Adipocyte (in vitro differentiated cells): ENCODE measurements at regions not wholly inside any gene's neighbourhood (a gene's known extent, or its start where the extent isn't known, plus 50 kb on each side); places are given as distances from the start of the nearest gene placed in this dataset.
"Not testable (repeated sequence)": the region's sequence is repeated elsewhere in the genome, so short reads cannot be mapped to it uniquely, and the experiment has no call there.

Experiments
- DNase-seq: peaks from one replicate; pipeline ENCODE4 v3.0.0-alpha.2; 2015; ENCODE audit warnings: low read depth
- H3K27me3 ChIP-seq: replicated peaks from 2 replicates; pipeline ENCODE4 v1.7.0; 2013; ENCODE audit warnings: mild to moderate bottlenecking, low read length, moderate library complexity; ENCODE audit not compliant: control insufficient read depth, insufficient read depth
- H3K36me3 ChIP-seq: 2 replicates; pipeline ENCODE4 v1.7.0; 2013; ENCODE audit warnings: low read length, mild to moderate bottlenecking, moderate library complexity; ENCODE audit not compliant: control insufficient read depth, insufficient read depth, severe bottlenecking
- H3K4me1 ChIP-seq: 2 replicates; pipeline ENCODE4 v1.7.0; 2013; ENCODE audit warnings: mild to moderate bottlenecking, low read length, moderate library complexity; ENCODE audit not compliant: control insufficient read depth, insufficient read depth
- H3K4me3 ChIP-seq: 2 replicates; pipeline ENCODE4 v1.7.0; 2013; ENCODE audit warnings: mild to moderate bottlenecking, low read length, moderate library complexity
- H3K9ac ChIP-seq: 2 replicates; pipeline ENCODE4 v1.7.0; 2013; ENCODE audit warnings: mild to moderate bottlenecking, low read length, moderate library complexity
- H3K9me3 ChIP-seq: 2 replicates; pipeline ENCODE4 v1.7.0; 2013; ENCODE audit warnings: mild to moderate bottlenecking, low read length, moderate library complexity; ENCODE audit not compliant: control insufficient read depth

GRCh38 chr5:163163858-163164257 lies 273.5 kb upstream of the CCNG1 start:
- no peaks in the 10 kb centered on the region for H3K36me3 ChIP-seq
- H3K27me3 ChIP-seq: no peaks in the 10 kb centered on the region
- no peaks in the 10 kb centered on the region for H3K9me3 ChIP-seq
- no peak for DNase-seq
- no peak overlapping the region for H3K9ac ChIP-seq
- H3K4me1 ChIP-seq: no peaks in the 10 kb centered on the region
- no peak overlapping the region for H3K4me3 ChIP-seq

DNA sequence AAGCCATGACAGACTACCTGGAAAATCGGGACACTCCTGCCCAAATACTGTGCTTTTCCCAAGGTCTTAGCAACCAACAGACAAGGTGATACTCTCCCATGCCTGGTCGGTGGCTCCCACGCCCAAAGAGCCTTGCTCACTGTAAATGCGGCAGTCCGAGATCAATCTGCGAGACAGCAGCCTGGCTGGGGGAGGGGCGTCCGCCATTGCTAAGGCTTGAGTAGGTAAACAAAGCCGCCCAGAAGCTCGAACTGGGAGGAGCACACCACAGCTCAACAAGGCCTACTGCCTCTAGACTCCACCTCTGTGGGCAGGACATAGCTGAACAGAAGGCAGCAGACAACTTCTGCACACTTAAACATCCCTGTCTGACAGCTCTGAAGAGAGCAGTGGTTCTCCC lies 272.1 kb upstream of the CCNG1 start:
- no peaks in the 10 kb centered on the region for H3K27me3 ChIP-seq
- DNase-seq: no peak
- H3K9ac ChIP-seq: no peak overlapping the region
- no peaks in the 10 kb centered on the region for H3K9me3 ChIP-seq
- H3K4me3 ChIP-seq: no peak overlapping the region
- no peaks in the 10 kb centered on the region for H3K36me3 ChIP-seq
- H3K4me1 ChIP-seq: no peaks in the 10 kb centered on the region

DNA sequence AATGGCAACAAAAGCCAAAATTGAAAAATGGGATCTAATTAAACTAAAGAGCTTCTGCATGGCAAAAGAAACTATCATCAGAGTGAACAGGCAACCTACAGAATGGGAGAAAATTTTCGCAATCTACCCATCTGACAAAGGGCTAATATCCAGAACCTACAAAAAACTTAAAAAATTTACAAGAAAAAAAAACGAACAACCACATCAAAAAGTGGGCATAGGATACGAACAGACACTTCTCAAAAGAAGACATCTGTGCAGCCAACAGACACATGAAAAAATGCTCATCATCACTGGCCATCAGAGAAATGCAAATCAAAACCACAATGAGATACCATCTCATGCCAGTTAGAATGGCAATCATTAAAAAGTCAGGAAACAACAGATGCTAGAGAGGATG lies 267.2 kb upstream of the CCNG1 start:
- H3K9me3 ChIP-seq, H3K36me3 ChIP-seq, H3K4me3 ChIP-seq, DNase-seq, H3K4me1 ChIP-seq, H3K27me3 ChIP-seq, H3K9ac ChIP-seq: not testable (repeated sequence)

DNA sequence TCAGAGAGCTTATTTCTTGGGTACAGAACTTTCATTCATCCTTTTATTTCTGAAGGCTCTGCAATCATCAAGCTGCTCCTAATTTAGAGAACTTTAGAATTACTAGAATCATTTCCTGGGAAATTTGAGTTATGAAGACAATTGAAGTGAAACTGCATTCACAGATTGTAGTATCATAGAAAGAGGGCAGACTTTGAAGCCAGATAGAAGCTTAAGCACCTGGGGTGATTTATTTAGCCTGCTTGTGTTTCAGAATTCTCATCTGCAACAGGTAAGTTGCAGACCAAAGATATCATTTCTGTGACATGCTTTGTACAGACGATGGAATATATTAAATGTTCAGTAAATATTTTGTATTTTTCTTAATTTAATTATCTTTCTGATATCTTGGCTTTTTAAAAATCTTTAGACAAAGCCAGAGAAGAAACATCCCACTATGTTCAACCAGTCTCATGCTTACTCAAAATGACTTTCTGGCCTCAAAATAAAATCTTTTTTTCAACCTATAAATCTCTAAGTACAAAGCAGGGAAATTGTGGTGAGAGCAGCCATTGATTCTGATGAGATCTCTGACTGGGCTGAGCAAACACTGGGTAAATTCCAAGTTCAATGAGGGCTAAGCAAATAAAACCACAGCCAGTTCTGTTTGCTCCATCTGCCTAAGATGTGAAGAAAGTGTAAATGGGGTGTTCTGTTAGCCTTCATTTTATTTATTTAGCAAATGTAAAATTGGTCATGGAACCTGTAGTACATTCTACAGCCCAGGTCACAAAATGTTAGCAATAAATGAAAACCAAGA lies 264.7 kb upstream of the CCNG1 start:
- H3K9me3 ChIP-seq: peaks cover 5% of the 10 kb centered on the region
- DNase-seq: no peak
- no peaks in the 10 kb centered on the region for H3K27me3 ChIP-seq
- H3K36me3 ChIP-seq: no peaks in the 10 kb centered on the region
- no peak overlapping the region for H3K4me3 ChIP-seq
- no peaks in the 10 kb centered on the region for H3K4me1 ChIP-seq
- H3K9ac ChIP-seq: no peak overlapping the region

DNA sequence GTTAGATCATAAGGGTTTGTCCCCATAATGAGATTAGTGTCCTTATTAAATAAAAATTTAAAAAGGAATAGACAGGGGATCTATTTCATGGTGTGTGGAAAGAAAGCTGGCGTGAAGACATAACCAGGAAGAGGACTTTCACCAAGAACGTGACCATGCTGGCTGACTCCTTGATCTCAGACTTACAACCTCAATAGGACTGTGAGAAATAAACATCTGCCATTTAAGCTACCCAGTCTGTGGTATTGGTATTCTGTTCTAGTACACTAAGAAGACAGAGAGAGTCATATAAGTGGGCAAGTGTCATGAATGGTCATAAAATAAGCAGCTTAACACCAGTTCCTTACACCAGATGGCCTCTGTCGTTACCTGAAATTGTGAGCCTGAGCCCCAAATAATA lies 259.4 kb upstream of the CCNG1 start:
- no peak overlapping the region for H3K4me3 ChIP-seq

DNA sequence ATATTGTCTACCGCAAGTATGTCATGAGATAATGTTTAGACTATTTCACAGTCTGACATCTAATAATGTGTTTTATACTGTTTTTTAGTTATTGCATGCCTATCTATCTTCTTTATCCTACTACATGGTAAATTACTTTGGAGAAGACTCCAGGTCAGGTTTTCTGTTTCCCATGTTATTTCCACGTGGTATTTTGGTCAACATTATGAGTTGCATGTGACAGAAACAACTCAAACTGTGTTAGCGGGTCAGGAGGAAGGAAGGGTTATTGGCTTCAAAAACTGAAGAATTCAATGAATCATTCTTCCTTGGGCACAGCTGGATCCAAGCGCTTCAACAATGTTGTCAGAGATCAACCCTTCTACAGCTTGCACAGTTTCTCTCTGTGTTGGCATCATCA lies 252.1 kb upstream of the CCNG1 start:
- no peaks in the 10 kb centered on the region for H3K36me3 ChIP-seq
- no peak overlapping the region for H3K4me3 ChIP-seq
- no peak for DNase-seq
- H3K9me3 ChIP-seq: no peaks in the 10 kb centered on the region
- no peaks in the 10 kb centered on the region for H3K4me1 ChIP-seq
- H3K27me3 ChIP-seq: no peaks in the 10 kb centered on the region
- no peak overlapping the region for H3K9ac ChIP-seq

More for the DNA sequence above, 259.4 kb upstream of the CCNG1 start:
- Histone ChIP-seq H3K9ac (no peak overlapping the region), H3K9me3 (peaks cover 5% of the 10 kb centered on the region), H3K36me3 (no peaks in the 10 kb centered on the region), H3K4me1 (no peaks in the 10 kb centered on the region), H3K27me3 (no peaks in the 10 kb centered on the region)
- DNase-seq: no peak

- no peaks in the 10 kb centered on the region for H3K4me1 ChIP-seq
- no peaks in the 10 kb centered on the region for H3K27me3 ChIP-seq
- no peaks in the 10 kb centered on the region for H3K36me3 ChIP-seq
- no peak overlapping the region for H3K9ac ChIP-seq
- no peaks in the 10 kb centered on the region for H3K9me3 ChIP-seq
- DNase-seq: peak; percentile 5
- H3K4me3 ChIP-seq: no peak overlapping the region
These were observed 248.3 kb upstream of the CCNG1 start for GRCh38 chr5:163189023-163189553.

- DNase-seq: no peak
- Histone ChIP-seq H3K36me3 (no peaks in the 10 kb centered on the region), H3K4me1 (no peaks in the 10 kb centered on the region), H3K27me3 (no peaks in the 10 kb centered on the region), H3K4me3 (no peak overlapping the region), H3K9me3 (no peaks in the 10 kb centered on the region), H3K9ac (no peak overlapping the region)
These were observed 247.1 kb upstream of the CCNG1 start for GRCh38 chr5:163190283-163190682.

GRCh38 chr5:163190784-163191183 lies 246.6 kb upstream of the CCNG1 start:
- Histone ChIP-seq H3K9me3 (no peaks in the 10 kb centered on the region), H3K27me3 (no peaks in the 10 kb centered on the region), H3K4me3 (no peak overlapping the region), H3K36me3 (no peaks in the 10 kb centered on the region), H3K4me1 (no peaks in the 10 kb centered on the region), H3K9ac (no peak overlapping the region)
- no peak for DNase-seq

GRCh38 chr5:163193886-163194285 lies 243.5 kb upstream of the CCNG1 start:
- H3K9ac ChIP-seq: no peak overlapping the region
- no peak for DNase-seq
- H3K9me3 ChIP-seq: no peaks in the 10 kb centered on the region
- no peaks in the 10 kb centered on the region for H3K36me3 ChIP-seq
- no peak overlapping the region for H3K4me3 ChIP-seq
- no peaks in the 10 kb centered on the region for H3K4me1 ChIP-seq
- no peaks in the 10 kb centered on the region for H3K27me3 ChIP-seq

DNA sequence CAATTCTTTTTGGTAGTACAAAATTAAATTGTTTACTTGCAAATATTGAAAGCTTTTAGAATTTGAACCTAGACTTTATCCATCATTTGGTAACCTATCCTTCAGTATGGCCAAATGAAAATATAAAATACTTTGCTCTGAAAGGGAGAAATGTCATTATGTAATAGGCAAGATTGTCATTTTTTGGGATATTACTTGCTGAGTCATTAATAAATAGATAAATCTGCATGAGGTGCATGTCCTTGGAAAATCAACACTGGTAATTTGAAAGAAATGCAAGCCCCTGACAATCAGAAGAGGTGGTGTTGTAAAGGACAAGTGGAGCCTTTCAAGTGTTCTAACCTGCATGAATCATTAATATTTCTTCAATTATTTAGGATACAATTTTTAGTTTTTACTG lies 231.8 kb upstream of the CCNG1 start:
- no peaks in the 10 kb centered on the region for H3K9me3 ChIP-seq
- H3K4me1 ChIP-seq: no peaks in the 10 kb centered on the region
- H3K27me3 ChIP-seq: no peaks in the 10 kb centered on the region
- no peak for DNase-seq
- no peak overlapping the region for H3K4me3 ChIP-seq
- H3K36me3 ChIP-seq: no peaks in the 10 kb centered on the region
- no peak overlapping the region for H3K9ac ChIP-seq

GRCh38 chr5:163221581-163221980 lies 215.8 kb upstream of the CCNG1 start:
- no peak for DNase-seq
- no peaks in the 10 kb centered on the region for H3K4me1 ChIP-seq
- no peaks in the 10 kb centered on the region for H3K36me3 ChIP-seq
- H3K9ac ChIP-seq: no peak overlapping the region
- H3K27me3 ChIP-seq: no peaks in the 10 kb centered on the region
- no peaks in the 10 kb centered on the region for H3K9me3 ChIP-seq
- H3K4me3 ChIP-seq: no peak overlapping the region
